Chondrocyte (in vitro differentiated cells): ENCODE measurements at regions not wholly inside any gene's neighbourhood (a gene's known extent, or its start where the extent isn't known, plus 50 kb on each side); places are given as distances from the start of the nearest gene placed in this dataset.
"Not testable (repeated sequence)": the region's sequence is repeated elsewhere in the genome, so short reads cannot be mapped to it uniquely, and the experiment has no call there.

Experiments used
- DNase-seq: peaks from one replicate; pipeline ENCODE4 v3.0.0; 2021; ENCODE audit warnings: mixed read lengths, low spot score
- H3K27ac Mint-ChIP-seq: one replicate; pipeline ENCODE4 v1.8.0; 2021; ENCODE audit warnings: mild to moderate bottlenecking, moderate library complexity, mixed read lengths; ENCODE audit not compliant: unreplicated experiment
- H3K27me3 Mint-ChIP-seq: 2 replicates; pipeline ENCODE4 v1.8.0; 2021; ENCODE audit warnings: low read depth, mixed read lengths
- H3K36me3 Mint-ChIP-seq: 2 replicates; pipeline ENCODE4 v1.8.0; 2021; ENCODE audit warnings: low read depth, mixed read lengths
- H3K4me1 Mint-ChIP-seq: 2 replicates; pipeline ENCODE4 v1.8.0; 2021; ENCODE audit warnings: low read depth, mild to moderate bottlenecking, mixed read lengths
- H3K4me3 Mint-ChIP-seq: one replicate; pipeline ENCODE4 v1.8.0; 2021; ENCODE audit warnings: mild to moderate bottlenecking, moderate library complexity, mixed read lengths; ENCODE audit not compliant: unreplicated experiment
- H3K9me3 Mint-ChIP-seq: 2 replicates; pipeline ENCODE4 v1.8.0; 2021; ENCODE audit warnings: low read depth, mixed read lengths
- CTCF ChIP-seq: fragments of 200-600 bp; sonication (generic); IDR thresholded peaks from 2 replicates; pipeline ENCODE4 v1.5.0; 2021; ENCODE audit warnings: antibody characterized with exemption, mild to moderate bottlenecking, moderate library complexity

- Mint-ChIP-seq H3K27ac (no peak overlapping the region), H3K27me3 (no peaks in the 10 kb centered on the region), H3K36me3 (no peaks in the 10 kb centered on the region), H3K4me3 (no peak overlapping the region), H3K4me1 (no peaks in the 10 kb centered on the region), H3K9me3 (peaks cover 3% of the 10 kb centered on the region)
- no peak for TF ChIP-seq CTCF
- no peak for DNase-seq
Observed at GRCh38 chr7:20913853-20914252, 127.2 kb upstream of the SP8 start.

GRCh38 chr7:20916311-20916710, 129.6 kb upstream of the SP8 start:
- H3K27me3 Mint-ChIP-seq, result no peaks in the 10 kb centered on the region
- H3K36me3 Mint-ChIP-seq, result no peaks in the 10 kb centered on the region
- no peak overlapping the region for H3K27ac Mint-ChIP-seq
- TF ChIP-seq CTCF, result no peak
- H3K9me3 Mint-ChIP-seq, result no peaks in the 10 kb centered on the region
- no peak overlapping the region for H3K4me3 Mint-ChIP-seq
- H3K4me1 Mint-ChIP-seq, result no peaks in the 10 kb centered on the region
- no peak for DNase-seq

- H3K27me3 Mint-ChIP-seq, result no peaks in the 10 kb centered on the region
- no peak for DNase-seq
- H3K36me3 Mint-ChIP-seq, result no peaks in the 10 kb centered on the region
- H3K27ac Mint-ChIP-seq, result no peak overlapping the region
- TF ChIP-seq CTCF, result no peak
- no peaks in the 10 kb centered on the region for H3K4me1 Mint-ChIP-seq
- H3K4me3 Mint-ChIP-seq, result no peak overlapping the region
- H3K9me3 Mint-ChIP-seq, result no peaks in the 10 kb centered on the region
Observed at GRCh38 chr7:20917603-20918002, 130.9 kb upstream of the SP8 start.

GRCh38 chr7:20918156-20918555, 131.5 kb upstream of the SP8 start:
- Mint-ChIP-seq H3K4me1 (no peaks in the 10 kb centered on the region), H3K9me3 (no peaks in the 10 kb centered on the region), H3K27ac (no peak overlapping the region), H3K36me3 (no peaks in the 10 kb centered on the region), H3K4me3 (no peak overlapping the region), H3K27me3 (no peaks in the 10 kb centered on the region)
- DNase-seq, result no peak
- no peak for TF ChIP-seq CTCF

- H3K27ac Mint-ChIP-seq, H3K4me3 Mint-ChIP-seq, DNase-seq, H3K36me3 Mint-ChIP-seq, H3K4me1 Mint-ChIP-seq, H3K27me3 Mint-ChIP-seq: not testable (repeated sequence)
- H3K9me3 Mint-ChIP-seq, result peaks cover 33% of the 10 kb centered on the region
Observed at GRCh38 chr7:20927178-20927577, 140.5 kb upstream of the SP8 start.

GRCh38 chr7:20927976-20928375, 141.3 kb upstream of the SP8 start:
- DNase-seq, result no peak
- no peak overlapping the region for H3K4me3 Mint-ChIP-seq
- no peak for TF ChIP-seq CTCF
- H3K9me3 Mint-ChIP-seq, result peaks cover 33% of the 10 kb centered on the region
- no peaks in the 10 kb centered on the region for H3K4me1 Mint-ChIP-seq
- no peaks in the 10 kb centered on the region for H3K27me3 Mint-ChIP-seq
- H3K36me3 Mint-ChIP-seq, result no peaks in the 10 kb centered on the region
- no peak overlapping the region for H3K27ac Mint-ChIP-seq
